ENCODE measurements at regions not wholly inside any gene's neighbourhood (a gene's known extent, or its start where the extent isn't known, plus 50 kb on each side); places are given as distances from the start of the nearest gene placed in this dataset.
"Not testable (repeated sequence)": the region's sequence is repeated elsewhere in the genome, so short reads cannot be mapped to it uniquely, and the experiment has no call there.

GRCh38 chr4:86413426-86413825 is 53.6 kb upstream of the MAPK10 start:
- DNase-seq (ENCODE audit: low read depth): not testable (repeated sequence)

GRCh38 chr4:86414686-86415085 is 54.8 kb upstream of the MAPK10 start:
- DNase-seq (ENCODE audit: low read depth): peak; percentile 26

GRCh38 chr4:86416081-86416480 is 56.2 kb upstream of the MAPK10 start:
- DNase-seq (ENCODE audit: low read depth): no peak

- DNase-seq (ENCODE audit: low read depth): no peak
Measured at GRCh38 chr4:86421461-86421860, 61.6 kb upstream of the MAPK10 start.

- DNase-seq (ENCODE audit: low read depth): no peak
Measured at GRCh38 chr4:86431543-86432116, 71.8 kb upstream of the MAPK10 start.

- peak; percentile 18 for DNase-seq (ENCODE audit: low read depth)
Measured at GRCh38 chr4:86432559-86433134, 72.8 kb upstream of the MAPK10 start.

- DNase-seq (ENCODE audit: low read depth): no peak
Measured at GRCh38 chr4:86439293-86439692, 79.4 kb upstream of the MAPK10 start.

GRCh38 chr4:86441175-86441936 is 81.5 kb upstream of the MAPK10 start:
- DNase-seq (ENCODE audit: low read depth): no peak

- DNase-seq (ENCODE audit: low read depth): no peak
Measured at GRCh38 chr4:86442881-86443280, 83.0 kb upstream of the MAPK10 start.

- no peak for DNase-seq (ENCODE audit: low read depth)
Measured at GRCh38 chr4:86443495-86443894, 83.6 kb upstream of the MAPK10 start.

- DNase-seq (ENCODE audit: low read depth): no peak
Measured at GRCh38 chr4:86446996-86447395, 87.1 kb upstream of the MAPK10 start.

- DNase-seq (ENCODE audit: low read depth): no peak
Measured at GRCh38 chr4:86448871-86449270, 89.0 kb upstream of the MAPK10 start.

- no peak for DNase-seq (ENCODE audit: low read depth)
Measured at GRCh38 chr4:86449746-86450588, 90.1 kb upstream of the MAPK10 start.

- DNase-seq (ENCODE audit: low read depth): no peak
Measured at GRCh38 chr4:86450861-86451260, 91.0 kb upstream of the MAPK10 start.

GRCh38 chr4:86451560-86452330 is 91.9 kb upstream of the MAPK10 start:
- peak; percentile 20 for DNase-seq (ENCODE audit: low read depth)

GRCh38 chr4:86452422-86452891 is 92.6 kb upstream of the MAPK10 start:
- DNase-seq (ENCODE audit: low read depth): peak; percentile 53

GRCh38 chr4:86452924-86453531 is 93.2 kb upstream of the MAPK10 start:
- peak; percentile 87 for DNase-seq (ENCODE audit: low read depth)

- DNase-seq (ENCODE audit: low read depth): not testable (repeated sequence)
Measured at GRCh38 chr4:86453611-86454072, 93.8 kb upstream of the MAPK10 start.

- no peak for DNase-seq (ENCODE audit: low read depth)
Measured at GRCh38 chr4:86461849-86462248, 102.0 kb upstream of the MAPK10 start.

- no peak for DNase-seq (ENCODE audit: low read depth)
Measured at GRCh38 chr4:86472377-86473019, 112.6 kb upstream of the MAPK10 start.
